Dermis blood vessel endothelial cell (primary cell): ENCODE measurements at regions not wholly inside any gene's neighbourhood (a gene's known extent, or its start where the extent isn't known, plus 50 kb on each side); places are given as distances from the start of the nearest gene placed in this dataset.

Experiments used
- DNase-seq: peaks from one replicate; pipeline ENCODE4 v3.0.0; 2010

GRCh38 chr18:10289951-10290637 is 164.3 kb upstream of the APCDD1 start:
- peak; percentile 42 for DNase-seq

GRCh38 chr18:10290638-10291235 is 163.7 kb upstream of the APCDD1 start:
- DNase-seq, result no peak

GRCh38 chr18:10291568-10291981 is 162.9 kb upstream of the APCDD1 start:
- peak; percentile 43 for DNase-seq

GRCh38 chr18:10293966-10294365 is 160.5 kb upstream of the APCDD1 start:
- DNase-seq, result no peak

- DNase-seq, result peak; percentile 21
These were observed 158.7 kb upstream of the APCDD1 start for GRCh38 chr18:10295751-10296150.

GRCh38 chr18:10296491-10296890 is 157.9 kb upstream of the APCDD1 start:
- DNase-seq, result no peak

DNA sequence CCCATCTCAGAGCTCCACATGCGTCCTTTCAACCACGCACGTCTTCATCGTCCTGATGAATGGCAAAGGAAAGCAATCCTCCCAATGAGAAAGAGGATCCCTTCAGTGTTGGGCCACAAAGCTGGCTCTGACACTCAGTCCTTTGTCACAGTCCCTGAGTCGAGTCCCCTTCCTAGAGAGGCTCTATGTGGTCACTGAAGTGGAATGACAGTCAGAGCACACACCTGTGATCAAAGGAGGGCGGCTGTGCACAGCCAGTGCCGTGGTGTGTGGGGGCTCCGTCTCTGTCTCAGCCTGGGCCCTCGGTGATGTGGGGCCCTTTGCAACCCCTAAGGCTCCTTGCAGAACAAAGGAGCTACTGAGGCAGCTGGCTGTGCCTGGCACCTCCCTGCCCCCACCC is 157.3 kb upstream of the APCDD1 start:
- no peak for DNase-seq

- no peak for DNase-seq
These were observed 156.1 kb upstream of the APCDD1 start for GRCh38 chr18:10298346-10298745.

- DNase-seq, result no peak
These were observed 154.8 kb upstream of the APCDD1 start for GRCh38 chr18:10299643-10300042.

DNA sequence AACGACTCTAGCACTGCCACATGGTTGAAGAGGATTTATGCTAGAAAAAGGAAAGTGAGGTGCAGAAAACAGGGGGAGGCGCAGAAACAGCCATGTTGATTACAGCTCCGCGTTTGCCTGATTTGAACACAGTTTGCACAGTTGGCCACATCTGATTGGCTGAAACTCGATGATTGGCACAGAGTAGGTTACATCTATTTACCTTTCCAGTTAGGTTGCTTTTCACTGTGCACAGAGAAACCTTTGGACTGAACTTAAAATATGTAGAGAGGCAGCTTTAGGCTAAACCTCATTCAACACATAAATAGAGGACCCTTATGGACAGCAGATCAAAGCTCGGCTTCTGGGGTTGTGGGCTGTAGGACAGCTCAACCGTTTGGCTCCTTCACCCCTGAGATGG is 153.7 kb upstream of the APCDD1 start:
- DNase-seq, result no peak

DNA sequence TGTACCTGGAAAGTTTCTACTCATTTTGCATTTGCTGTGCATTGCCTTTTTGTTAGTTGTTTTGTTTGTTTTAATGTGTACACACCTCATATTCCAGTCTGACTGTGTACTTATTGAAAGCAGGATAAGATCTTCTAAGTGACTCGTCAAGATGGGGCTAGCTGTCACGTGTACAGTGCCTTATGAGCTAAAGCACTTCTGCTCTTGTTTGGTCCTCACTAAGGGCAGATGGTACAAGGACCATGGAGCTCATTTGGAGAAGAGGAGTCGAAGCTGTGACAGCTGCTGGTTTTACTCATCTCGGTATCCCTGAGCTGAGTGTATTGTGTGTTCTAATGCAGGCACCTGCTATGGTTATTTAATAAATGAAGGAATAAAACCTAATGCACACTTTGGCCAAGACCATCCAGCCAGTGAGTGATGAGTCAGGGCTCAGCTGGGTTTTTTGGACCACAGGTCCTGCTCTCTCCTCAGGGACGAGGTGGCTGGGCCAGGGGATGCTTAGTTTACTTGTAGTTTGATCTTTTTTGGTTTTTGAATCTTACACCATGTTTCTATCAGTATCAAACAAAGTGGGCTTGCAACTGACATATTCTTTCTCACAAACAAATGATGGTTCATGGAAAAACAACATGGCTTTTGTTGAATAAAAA is 152.5 kb upstream of the APCDD1 start:
- DNase-seq, result no peak

DNA sequence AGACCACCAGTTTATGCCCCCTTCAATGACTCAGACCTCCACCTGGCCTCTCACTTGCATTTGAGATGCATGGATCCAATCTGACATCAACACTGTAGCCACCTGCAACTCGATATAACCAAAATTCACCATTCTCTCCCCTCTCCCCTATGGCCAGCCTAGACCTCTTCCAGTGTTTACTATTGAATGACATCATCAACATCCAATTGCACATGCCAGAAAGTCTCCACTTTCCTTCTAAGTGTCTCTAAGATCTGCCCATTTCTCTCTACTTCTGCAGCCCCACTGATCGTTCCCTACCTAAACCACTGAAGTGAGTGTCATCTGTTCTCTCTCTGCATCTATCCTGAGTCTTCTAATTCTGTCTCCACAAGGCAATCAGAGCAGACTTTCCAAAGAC is 151.3 kb upstream of the APCDD1 start:
- DNase-seq, result no peak

DNA sequence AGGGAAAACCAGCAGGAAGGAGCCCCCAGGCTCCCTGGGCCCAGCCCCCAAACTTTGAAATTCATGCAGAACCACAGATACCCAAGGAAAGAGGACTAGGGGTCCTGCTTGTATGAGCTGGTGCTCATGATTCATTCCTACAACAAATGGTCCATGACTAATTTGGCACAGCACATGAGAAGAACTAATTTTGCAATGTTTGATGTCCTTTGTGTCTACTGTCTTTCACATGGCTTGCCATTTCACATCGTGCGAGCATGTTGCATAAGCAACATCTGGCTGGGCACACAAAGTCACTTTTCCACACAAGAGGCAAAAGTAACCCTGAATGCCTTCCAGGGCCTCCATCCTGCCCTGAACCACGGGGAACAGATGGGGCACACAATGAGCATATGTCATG is 149.6 kb upstream of the APCDD1 start:
- no peak for DNase-seq

- no peak for DNase-seq
These were observed 147.7 kb upstream of the APCDD1 start for GRCh38 chr18:10306779-10307178.

DNA sequence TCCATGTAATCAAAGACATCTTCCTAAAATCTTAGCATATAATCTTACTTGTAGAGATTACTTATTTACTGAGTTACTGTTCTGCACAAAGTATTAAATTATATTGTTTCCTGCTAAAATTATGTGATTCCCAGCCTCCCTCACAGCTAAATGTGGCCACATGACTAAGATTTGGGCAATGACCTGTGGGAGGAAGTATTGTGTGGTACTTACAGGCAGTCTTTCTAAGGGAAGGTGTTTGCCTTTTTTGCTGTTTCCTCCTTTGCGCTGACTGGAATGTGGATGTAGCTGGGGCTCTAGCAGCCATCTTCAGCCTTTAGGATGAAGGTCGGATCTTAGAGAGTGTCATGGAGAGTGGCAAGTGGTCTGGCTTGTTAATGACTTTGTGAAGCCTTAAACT is 146.3 kb upstream of the APCDD1 start:
- no peak for DNase-seq

GRCh38 chr18:10310626-10311025 is 143.8 kb upstream of the APCDD1 start:
- DNase-seq, result no peak

- no peak for DNase-seq
These were observed 142.0 kb upstream of the APCDD1 start for GRCh38 chr18:10312326-10313015.

DNA sequence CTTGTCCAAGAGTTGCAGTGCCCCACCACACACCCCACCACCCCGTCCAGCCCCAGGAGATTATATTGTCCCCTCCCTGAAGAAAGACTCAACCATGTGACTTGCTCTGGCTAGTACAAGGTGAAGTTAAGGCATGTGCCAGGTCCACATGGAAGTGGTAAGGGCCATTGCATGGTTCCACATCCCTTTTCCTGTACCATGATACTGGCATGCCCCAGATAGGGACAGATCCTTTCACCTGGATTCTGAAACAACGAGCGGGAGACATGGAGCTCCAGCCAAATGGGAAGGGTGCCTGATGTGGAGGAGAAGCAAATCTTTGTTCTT is 141.5 kb upstream of the APCDD1 start:
- no peak for DNase-seq

- no peak for DNase-seq
These were observed 140.4 kb upstream of the APCDD1 start for GRCh38 chr18:10314066-10314465.

DNA sequence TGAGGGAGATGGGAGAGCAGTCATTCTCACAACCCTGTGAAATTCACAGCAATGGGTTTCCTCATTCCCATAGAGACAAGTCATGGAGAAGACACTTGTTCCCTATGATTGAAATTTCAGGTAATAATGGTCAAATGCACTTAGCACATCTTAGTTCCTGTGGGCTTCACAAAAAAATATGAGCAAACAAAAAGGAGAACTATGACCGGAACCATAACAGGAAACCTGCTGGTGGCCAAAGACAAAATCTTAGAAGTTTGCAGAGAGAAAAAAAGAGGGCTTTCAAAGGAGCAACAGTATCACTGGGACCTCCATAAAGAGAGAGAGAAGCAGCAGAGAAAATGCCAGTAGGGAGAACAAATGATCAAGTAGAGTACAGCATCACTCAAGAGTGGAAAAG is 138.9 kb upstream of the APCDD1 start:
- DNase-seq, result no peak

DNA sequence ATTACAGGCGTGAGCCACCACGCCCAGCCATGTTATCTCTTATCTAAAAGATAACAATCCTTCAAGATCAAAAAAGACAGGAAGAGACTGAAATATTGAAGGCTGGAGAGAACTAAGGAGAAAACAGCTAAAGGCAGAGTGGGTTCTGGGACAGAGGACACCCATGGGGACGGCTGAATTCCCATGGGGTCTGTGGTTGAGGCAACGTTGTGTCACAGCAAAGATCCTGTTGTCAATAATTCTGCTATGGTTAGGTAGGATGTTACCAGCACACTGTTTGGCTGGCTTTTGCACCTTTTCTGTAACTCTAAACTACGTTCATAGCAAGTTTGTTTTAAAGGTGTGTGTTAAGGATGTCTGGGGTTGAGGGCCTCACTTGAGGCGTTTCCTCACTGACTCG is 137.7 kb upstream of the APCDD1 start:
- no peak for DNase-seq

DNA sequence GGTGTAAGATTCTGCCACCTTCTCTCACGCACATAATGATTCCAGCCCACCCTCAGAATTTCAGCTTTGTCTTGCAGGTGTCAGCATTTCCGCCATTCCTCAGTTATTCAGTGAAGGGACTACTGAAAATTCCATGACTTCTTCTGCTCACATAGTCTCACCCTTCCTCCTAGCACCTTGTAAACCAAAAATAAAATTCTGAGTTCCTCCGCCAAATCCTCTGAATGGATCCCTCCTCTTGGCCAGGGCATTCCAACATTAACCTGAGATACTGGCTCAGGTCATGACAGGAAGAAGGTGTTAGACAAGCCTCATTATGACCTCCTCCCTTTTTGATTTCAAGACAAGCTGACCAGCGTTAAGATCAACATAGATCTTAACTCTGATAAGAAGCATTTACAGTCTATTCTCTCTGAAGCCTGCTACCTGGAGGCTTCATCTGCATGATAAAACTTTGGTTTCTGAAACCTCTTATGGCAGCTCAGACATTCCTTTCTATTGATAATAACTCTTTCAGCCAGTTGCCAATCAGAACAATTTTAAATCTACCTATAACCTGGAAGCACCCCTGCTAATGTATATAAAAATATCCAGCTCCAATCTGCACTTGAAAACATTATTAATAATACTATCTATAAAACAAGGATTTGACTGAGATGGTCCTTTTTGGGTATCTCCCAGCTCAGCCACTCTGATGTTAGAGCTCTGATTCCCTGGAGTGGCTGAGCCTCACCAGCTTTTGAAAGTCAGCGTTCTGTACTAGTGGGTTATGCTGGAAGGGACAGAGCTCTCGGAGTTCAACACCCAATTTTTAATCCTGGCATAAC is 136.4 kb upstream of the APCDD1 start:
- no peak for DNase-seq

GRCh38 chr18:10318691-10318970 is 135.8 kb upstream of the APCDD1 start:
- DNase-seq, result no peak
